Kasumi-1 (cell line): ENCODE measurements at regions not wholly inside any gene's neighbourhood (a gene's known extent, or its start where the extent isn't known, plus 50 kb on each side); places are given as distances from the start of the nearest gene placed in this dataset.

Experiments
- DNase-seq, 2 experiments: peaks; one replicate each; lab custom pipeline; 2025; lab: John Stamatoyannopoulos, UW

DNA sequence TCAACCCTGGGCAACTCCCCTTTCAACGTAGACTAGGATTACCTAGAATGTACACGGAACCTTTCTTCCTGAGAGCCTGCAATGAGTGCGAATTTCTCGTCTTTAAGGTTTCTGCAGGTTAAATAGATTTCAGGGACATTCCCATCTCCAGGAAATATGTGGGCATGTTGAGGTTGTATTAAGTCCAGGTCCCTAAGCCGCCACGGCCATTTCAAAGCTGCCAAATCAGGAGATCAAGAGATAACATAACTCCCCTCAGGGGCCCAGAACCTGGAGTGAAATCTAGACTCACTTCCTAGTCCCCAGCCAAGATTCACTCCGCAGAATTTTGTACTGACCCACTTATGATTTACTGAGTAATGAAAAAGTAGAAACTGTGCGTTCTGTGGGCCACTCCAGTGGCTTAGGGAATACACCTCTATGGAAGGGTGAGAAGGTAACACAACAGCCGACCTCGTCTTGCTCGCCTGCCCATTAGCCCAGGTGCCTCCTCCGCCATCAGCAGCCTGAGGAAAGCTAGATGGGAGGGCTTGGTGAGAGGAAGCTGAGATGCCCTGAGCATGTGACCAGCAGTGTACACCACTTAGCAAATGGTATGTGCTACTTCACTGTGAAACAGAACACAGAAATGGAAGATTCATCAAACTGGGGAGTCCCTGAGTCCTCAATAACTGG is 98.5 kb upstream of the SOX1 start:
- DNase-seq: no peak

GRCh38 chr13:111969551-111970135 is 97.3 kb upstream of the SOX1 start:
- DNase-seq: no peak

DNA sequence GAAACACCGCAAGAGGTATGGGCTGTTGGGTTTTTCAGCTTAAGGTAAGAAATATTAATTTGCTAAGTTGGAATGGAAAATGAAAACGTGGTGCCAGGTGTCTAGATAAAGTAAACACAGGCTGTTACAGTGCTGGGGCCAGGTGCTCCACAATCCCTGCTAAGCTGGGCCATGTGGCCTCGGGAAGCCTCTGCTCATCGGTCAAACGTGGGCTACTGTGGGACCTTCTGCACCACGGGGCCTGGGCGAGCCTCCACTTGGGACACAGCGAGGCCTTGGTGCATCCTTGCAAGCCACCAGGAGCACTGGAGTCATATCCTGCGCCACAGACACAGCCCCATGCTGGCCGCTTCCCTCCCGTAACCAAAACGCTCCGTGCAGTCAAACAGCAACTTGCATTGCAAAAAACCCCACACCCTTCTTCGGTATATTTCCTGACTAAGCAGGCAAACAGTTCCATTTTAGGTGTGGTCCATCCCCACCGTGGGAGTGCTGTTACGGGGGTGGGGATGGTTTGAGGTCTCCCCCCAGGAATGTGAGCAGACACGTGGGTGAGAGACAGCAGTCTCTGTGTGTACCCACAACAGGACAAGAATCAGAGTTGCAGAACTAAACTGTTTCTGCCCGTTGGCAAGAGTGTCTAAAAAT is 96.3 kb upstream of the SOX1 start:
- DNase-seq: no peak

DNA sequence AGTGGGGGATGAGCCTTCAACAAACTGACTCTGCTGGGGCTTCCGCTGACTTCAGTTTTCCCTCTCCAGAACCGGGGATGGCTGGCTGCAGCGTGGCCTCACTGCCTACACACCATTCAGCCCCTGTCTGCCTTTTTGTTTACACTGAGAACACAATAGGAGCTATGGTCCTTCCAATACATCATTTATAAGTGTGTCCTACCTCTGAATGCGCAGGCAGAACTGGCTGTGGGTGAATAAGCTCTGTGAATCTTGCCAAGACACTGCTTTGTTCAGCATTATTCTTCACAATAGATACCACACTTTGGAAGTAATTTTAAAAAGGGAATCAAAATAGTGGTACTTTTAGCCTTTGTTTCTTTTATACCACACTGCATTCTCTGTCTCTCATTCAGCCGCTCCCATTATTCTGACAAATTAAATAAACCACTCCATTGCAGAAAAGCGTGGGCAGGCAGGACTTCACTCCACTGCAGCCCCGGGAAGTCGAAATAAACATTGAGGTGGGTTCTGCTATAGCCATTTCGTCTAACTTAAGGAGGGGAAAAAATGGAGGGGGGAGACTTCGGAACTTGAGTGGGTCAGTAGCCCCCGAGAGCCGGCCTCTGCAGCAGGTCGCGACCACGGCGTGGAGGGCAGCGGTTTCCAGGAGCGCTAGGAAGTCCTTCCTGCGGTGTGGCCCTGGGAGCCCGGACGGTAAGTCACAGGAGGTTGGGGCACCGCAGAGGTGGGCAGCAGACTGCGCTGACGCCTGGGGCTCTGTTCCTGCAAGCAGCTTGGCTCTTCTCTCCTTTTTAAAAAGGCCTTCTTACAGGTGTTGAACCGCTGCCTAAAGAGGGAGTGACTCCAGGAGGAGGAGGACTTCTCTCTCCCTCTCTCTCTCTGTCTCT is 94.8 kb upstream of the SOX1 start:
- no peak for DNase-seq

- DNase-seq: no peak
Observed at GRCh38 chr13:111973186-111973585, 93.8 kb upstream of the SOX1 start.

DNA sequence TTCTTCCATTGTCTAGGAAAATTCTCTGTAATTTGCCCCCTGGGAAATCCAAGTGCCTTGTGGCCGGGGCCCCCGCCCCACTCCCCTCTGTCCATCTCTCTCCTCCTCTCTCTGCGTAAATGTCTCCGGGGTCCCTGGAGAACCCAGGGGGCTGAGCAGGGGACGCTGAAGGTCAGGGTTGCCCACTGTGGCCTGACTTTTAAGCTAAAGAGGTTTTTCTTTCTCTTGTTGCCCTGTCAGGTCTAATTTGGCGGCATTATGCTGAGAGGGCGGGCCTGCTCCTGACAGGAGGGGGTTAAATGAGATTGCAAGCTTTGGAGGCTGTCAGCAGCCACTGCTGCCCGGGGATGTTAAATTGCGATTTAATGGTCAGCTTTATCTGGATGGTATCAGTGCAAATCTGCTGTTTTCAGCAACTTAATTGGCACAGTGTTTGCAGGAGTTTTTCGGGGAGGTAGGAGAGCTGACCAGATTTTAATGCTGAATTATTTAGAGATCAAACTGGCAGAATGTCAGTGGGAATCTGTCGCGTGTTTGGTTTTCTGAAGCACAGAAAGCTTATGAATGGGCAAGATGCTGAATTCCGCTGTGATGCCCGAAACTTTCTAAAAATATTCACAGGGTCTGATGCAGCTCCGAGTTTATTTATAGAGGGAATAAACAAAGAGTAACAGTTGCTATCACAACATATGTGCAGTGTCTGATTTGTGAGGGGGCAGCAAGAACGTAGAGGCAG is 93.2 kb upstream of the SOX1 start:
- DNase-seq: no peak

- no peak for DNase-seq
Observed at GRCh38 chr13:111974341-111974640, 92.7 kb upstream of the SOX1 start.

DNA sequence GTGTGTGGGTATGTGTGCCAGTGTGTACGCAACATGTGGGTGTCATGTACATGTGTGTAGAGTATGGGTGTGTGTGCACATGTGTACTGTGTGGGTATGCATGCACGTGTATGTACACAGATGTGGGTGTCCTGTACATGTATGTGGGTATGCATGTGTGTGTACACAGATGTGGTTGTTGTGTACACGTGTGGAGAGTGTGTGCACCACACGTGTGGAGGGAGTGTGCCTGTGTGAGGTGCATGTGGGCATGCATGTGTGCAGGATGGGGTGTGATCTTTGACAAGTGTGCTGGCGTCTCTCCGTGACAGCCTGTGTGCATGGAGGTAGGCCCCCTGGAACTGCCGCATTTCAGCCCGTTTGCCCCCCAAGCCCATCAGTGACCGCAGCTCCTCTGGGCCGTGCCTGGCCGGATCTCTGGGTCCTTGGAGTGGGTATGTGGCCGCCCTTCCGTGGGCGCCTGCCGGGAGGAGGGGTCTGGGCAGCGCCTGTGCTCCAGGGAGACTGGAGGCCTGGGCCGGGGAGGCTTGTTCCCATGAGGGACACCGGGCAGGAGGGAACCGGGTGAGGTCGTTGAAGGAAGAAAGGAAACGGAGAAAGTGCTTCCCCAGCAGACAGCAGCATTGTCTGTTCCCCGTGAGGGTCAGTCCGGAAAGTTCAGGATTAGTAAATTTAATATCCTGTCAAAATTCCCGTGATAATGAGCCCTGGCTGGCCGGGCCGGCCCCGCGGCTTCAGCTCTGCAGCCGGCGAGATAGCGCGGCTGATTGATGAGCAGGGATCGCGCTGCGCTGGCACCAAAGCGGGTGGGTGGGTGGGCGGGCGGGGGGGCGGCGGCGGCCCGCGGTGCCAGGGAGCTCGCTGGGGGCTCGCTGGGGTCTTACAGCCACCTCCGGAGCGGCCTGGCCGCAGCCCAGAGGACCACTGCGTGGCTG is 91.1 kb upstream of the SOX1 start:
- no peak for DNase-seq

GRCh38 chr13:111976474-111977178 is 90.3 kb upstream of the SOX1 start:
- DNase-seq: no peak

DNA sequence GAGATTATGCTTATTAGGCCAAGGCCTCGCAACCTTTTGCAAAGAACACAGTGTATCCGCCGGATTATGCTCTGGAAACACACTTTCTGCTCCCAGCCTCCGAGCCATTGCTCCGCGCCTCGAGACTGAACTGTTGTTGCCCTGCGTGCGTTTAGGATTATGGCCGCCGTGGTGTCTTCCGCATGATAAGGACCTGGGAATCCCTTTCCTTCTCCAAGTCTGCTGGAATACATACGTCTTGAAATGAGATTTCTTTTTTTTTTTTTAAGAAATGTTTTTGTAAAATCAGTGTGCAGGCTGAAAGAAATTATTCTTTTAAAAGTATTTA is 89.8 kb upstream of the SOX1 start:
- no peak for DNase-seq

DNA sequence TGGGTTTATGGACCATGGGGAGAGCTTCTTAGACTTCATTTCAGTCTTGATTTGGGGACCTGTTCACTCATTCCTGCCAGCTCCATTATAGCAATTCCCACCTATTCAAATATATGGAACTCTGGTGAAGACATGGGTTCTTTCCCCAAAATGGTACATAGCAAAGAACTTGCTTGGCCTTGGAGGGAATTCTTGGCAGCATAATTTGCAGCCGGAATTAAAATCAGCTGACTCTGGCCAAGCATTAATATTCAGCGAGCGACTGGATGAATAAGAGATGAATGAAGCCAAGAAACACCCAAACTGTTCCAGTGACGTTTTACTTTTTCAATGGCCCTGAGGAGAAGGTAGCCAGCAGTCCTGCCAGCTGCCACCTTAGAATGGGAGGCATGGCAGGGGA is 88.4 kb upstream of the SOX1 start:
- DNase-seq: no peak

GRCh38 chr13:111980146-111980929 is 86.6 kb upstream of the SOX1 start:
- DNase-seq: no peak

GRCh38 chr13:111981006-111981405 is 85.9 kb upstream of the SOX1 start:
- no peak for DNase-seq

DNA sequence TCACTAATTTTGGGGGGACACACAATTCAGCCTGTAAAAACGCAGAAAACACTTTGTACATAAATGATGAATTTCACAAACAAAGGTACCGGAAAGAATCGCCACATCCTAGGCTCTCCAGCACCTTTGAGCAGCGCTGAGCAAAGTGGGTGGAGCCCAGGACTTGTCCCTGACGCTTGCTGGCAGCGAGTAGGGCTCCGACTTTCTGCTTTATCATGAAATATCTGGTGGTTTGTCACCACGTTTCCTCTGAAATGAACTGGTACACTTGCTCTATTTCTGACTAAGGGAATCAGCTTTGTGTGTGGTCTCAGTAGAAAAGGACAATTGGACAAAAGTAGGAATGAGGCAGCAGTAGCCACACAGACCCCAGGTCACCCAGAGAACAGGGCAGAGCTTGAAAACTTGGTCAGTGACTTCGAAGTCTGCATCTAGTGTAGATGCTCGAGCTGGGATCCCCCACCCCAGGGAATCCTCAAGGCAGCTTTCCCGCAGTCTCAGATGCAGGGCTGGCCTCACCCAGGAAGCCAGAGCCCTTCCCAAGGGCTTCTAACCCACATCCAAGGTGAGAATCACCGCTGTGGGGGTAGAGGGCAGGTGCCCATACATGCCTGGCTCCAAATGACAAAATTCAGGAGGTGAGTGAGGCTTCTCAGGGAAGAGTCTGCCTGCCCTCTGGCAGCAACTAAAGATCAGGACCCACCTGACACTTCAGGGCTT is 85.3 kb upstream of the SOX1 start:
- DNase-seq: no peak

DNA sequence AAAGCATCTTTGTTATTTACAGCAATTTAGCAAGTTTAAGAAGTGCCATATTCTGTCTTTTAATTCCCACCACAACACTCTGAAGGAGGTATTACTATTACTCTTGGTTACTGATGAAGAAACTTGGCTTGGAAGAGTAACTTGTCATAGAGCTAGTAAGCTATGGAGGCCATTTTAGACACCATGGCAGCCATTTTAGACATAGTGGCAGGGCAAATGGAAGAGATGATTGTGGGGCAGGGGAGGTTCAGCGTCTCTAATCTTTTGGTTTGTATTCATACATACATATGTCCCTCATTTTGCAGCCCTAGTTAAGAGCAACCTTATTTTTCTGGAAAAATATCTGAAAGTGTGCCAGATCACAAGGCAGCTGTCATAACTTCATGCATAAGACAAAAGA is 82.6 kb upstream of the SOX1 start:
- DNase-seq: no peak

- no peak for DNase-seq
Observed at GRCh38 chr13:111990362-111990761, 76.6 kb upstream of the SOX1 start.

DNA sequence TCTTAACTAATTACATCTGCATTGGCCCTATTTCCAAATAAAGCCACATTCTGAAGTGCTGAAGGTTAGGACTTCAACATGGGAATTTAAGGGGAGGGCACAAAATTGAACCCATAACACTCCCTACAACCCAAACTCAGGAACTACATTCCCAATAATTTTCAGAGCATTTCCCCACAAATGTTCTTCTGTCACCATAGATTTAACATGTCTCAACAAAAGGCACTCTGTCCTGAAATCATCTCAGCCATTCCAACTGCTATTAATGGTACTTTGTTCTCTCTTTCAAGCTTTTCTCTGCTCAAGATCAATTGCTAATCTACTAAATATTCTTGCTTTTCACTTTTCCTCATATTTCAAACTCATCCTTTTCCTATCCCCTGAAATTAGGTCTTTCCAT is 74.0 kb upstream of the SOX1 start:
- no peak for DNase-seq

- DNase-seq: no peak
Observed at GRCh38 chr13:111993691-111994090, 73.3 kb upstream of the SOX1 start.

- no peak for DNase-seq
Observed at GRCh38 chr13:111994578-111994977, 72.4 kb upstream of the SOX1 start.
